Adrenal gland (tissue), 9 donors: ENCODE measurements at regions not wholly inside any gene's neighbourhood (a gene's known extent, or its start where the extent isn't known, plus 50 kb on each side); places are given as distances from the start of the nearest gene placed in this dataset.

ENCODE experiments used
- DNase-seq, 7 donors: peaks; one replicate each; pipeline ENCODE4 v3.0.0-alpha.2; 2019 to 2020
- H3K27ac ChIP-seq, 5 donors: fragments of 200-600 bp; sonication (generic) in 4 of 5; 1 replicate in 3 of 5; 2 replicates in 2 of 5; pipeline versions ENCODE4 v1.5.1 to v1.8.0; 2016 to 2020; ENCODE audit warnings: mild to moderate bottlenecking in 1 of 5
- H3K27me3 ChIP-seq: fragments of 200-600 bp; 2 replicates; pipeline ENCODE4 v1.8.0; 2021
- H3K36me3 ChIP-seq, 2 donors: fragments of 200-600 bp; replicated peaks in 1 of 2; 1 replicate in 1 of 2; 2 replicates in 1 of 2; pipeline versions ENCODE4 v1.5.1 to v1.8.0; 2018 to 2022
- H3K4me1 ChIP-seq, 2 donors: fragments of 200-600 bp; replicated peaks in 1 of 2; 1 replicate in 1 of 2; 2 replicates in 1 of 2; pipeline versions ENCODE4 v1.5.1 to v1.8.0; 2018 to 2021
- H3K4me3 ChIP-seq, 4 donors: fragments of 200-600 bp; sonication (generic) in 3 of 4; one replicate each; pipeline ENCODE4 v1.5.1; 2016 to 2018
- H3K9me3 ChIP-seq, 3 donors: fragments of 200-600 bp; sonication (generic) in 1 of 3; replicated peaks in 1 of 3; 1 replicate in 2 of 3; 2 replicates in 1 of 3; pipeline versions ENCODE4 v1.5.1 to v1.8.0; 2016 to 2021
- CTCF ChIP-seq, 6 experiments: fragments of 450-650 bp in 4 of 6; fragments of 200-600 bp in 2 of 6; sonication (generic) in 1 of 6; IDR thresholded peaks; 1 replicate in 5 of 6; 2 replicates in 1 of 6; pipeline versions ENCODE4 v1.5.1 to v1.8.0; 2016 to 2021; ENCODE audit warnings: antibody characterized with exemption in 6 of 6, mild to moderate bottlenecking in 2 of 6, moderate library complexity in 1 of 6
- POLR2A ChIP-seq, 2 donors: fragments of 450-650 bp; IDR thresholded peaks; one replicate each; pipeline ENCODE4 v1.6.1; 2017; ENCODE audit warnings: antibody characterized with exemption in 2 of 2, mild to moderate bottlenecking in 2 of 2, moderate library complexity in 1 of 2
- WGBS, 4 donors: extraction: QIAGEN DNeasy Blood & Tissue Kit in 2 of 4; methylation state at CpG; one replicate each; pipeline versions ENCODE4 v1.1.5 to v1.1.7; 2013 to 2017; 5-methylcytosine and 5-hydroxymethylcytosine counted together
- intact Hi-C, 2 donors: fragments of 100-400 bp; cut with DNase I; formaldehyde crosslinking; loops; one replicate each; pipeline versions ENCODE4 v1.14.1 to v1.15.0; 2022 to 2023
- donor health status: healthy with polysubstance abuse.
- donor health status: Bipolar disorder and iron deficiency.
- donor health status: DM: yes; HTN: yes; CAD: no.
- donor health status: DM: no; HTN: no; CAD: no.
- donor health status: DM: no; HTN: no; CAD: no.

GRCh38 chr16:86128246-86128645 lies 229.3 kb downstream of the IRF8 start:
- intact Hi-C loops = no loop called here
- Histone ChIP-seq H3K4me1 (no peaks in the 10 kb centered on the region), H3K27me3 (peaks cover 8% of the 10 kb centered on the region), H3K4me3 (no peak overlapping the region), H3K27ac (no peak overlapping the region), H3K36me3 (no peaks in the 10 kb centered on the region), H3K9me3 (no peaks in the 10 kb centered on the region)
- WGBS, 4 donors = 79 to 91% (median 83%) methylated on average over 6 to 9 of the region's 9 CpGs
- TF ChIP-seq CTCF (IDR thresholded peaks at IDR 0.05) = no peak
- no peak for TF ChIP-seq POLR2A (IDR thresholded peaks at IDR 0.05)
- no peak for DNase-seq

GRCh38 chr16:86129541-86129940 lies 230.6 kb downstream of the IRF8 start:
- WGBS, 4 donors = 40 to 50% (median 42%) methylated on average over 3 of the region's 3 CpGs
- H3K27me3 ChIP-seq = peaks cover 5% of the 10 kb centered on the region
- no peak overlapping the region for H3K27ac ChIP-seq
- intact Hi-C loops = no loop called here
- DNase-seq = no peak
- H3K4me3 ChIP-seq = no peak overlapping the region
- H3K9me3 ChIP-seq = no peaks in the 10 kb centered on the region
- H3K4me1 ChIP-seq = no peaks in the 10 kb centered on the region
- TF ChIP-seq CTCF (IDR thresholded peaks at IDR 0.05) = no peak
- TF ChIP-seq POLR2A (IDR thresholded peaks at IDR 0.05) = no peak
- H3K36me3 ChIP-seq = no peaks in the 10 kb centered on the region

GRCh38 chr16:86133377-86133776 lies 234.4 kb downstream of the IRF8 start:
- H3K27ac ChIP-seq = no peak overlapping the region
- H3K36me3 ChIP-seq = no peaks in the 10 kb centered on the region
- H3K27me3 ChIP-seq = peaks cover 4% of the 10 kb centered on the region
- WGBS, 4 donors = 70 to 90% (median 76%) methylated on average over 3 to 7 of the region's 7 CpGs
- intact Hi-C loops = no loop called here
- DNase-seq = no peak
- no peaks in the 10 kb centered on the region for H3K9me3 ChIP-seq
- TF ChIP-seq POLR2A (IDR thresholded peaks at IDR 0.05) = no peak
- TF ChIP-seq CTCF (IDR thresholded peaks at IDR 0.05) = no peak
- H3K4me3 ChIP-seq = no peak overlapping the region
- H3K4me1 ChIP-seq = no peaks in the 10 kb centered on the region

- DNase-seq = no peak
- H3K4me1 ChIP-seq = no peaks in the 10 kb centered on the region
- no peak overlapping the region for H3K4me3 ChIP-seq
- 85 to 91% (median 86%) methylated on average over 7 to 9 of the region's 9 CpGs for WGBS, 4 donors
- H3K27me3 ChIP-seq = no peaks in the 10 kb centered on the region
- intact Hi-C loops = no loop called here
- H3K9me3 ChIP-seq = no peaks in the 10 kb centered on the region
- H3K27ac ChIP-seq = no peak overlapping the region
- TF ChIP-seq CTCF (IDR thresholded peaks at IDR 0.05) (no peak), POLR2A (IDR thresholded peaks at IDR 0.05) (no peak)
- no peaks in the 10 kb centered on the region for H3K36me3 ChIP-seq
These were observed 234.9 kb downstream of the IRF8 start for GRCh38 chr16:86133847-86134375.
